ENCODE measurements at regions not wholly inside any gene's neighbourhood (a gene's known extent, or its start where the extent isn't known, plus 50 kb on each side); places are given as distances from the start of the nearest gene placed in this dataset.
"Not testable (repeated sequence)": the region's sequence is repeated elsewhere in the genome, so short reads cannot be mapped to it uniquely, and the experiment has no call there.

DNA sequence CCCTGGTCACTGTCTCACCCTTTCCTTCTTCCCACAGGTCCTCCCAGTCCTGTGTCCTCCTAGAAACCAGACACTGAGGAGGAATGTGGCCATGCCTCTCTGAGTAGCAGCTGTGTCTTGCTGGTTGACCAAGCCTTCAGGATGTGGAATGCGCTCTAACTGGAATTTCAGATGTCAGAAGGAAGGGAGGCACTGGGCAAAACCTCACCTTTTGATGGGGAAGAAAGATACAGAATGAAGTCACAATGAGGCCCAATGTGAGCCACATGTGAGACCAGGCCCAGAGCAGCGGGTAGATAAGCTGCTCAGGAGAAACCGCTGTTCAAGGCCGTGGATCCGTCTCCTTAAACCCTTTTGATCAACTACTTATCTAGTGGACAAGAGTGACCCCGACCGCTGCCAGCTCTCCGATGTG lies 54.8 kb upstream of the ECHDC3 start:
- intact Hi-C loops (cut with micrococcal nuclease) = no loop called here
- peaks cover 15% of the 10 kb centered on the region for H3K4me1 Mint-ChIP-seq (ENCODE audit: insufficient read depth, unreplicated experiment)
- BruUV-seq (replicated peaks) = no TSS peak
- H3K27me3 Mint-ChIP-seq (ENCODE audit: insufficient read depth, unreplicated experiment) = no peaks in the 10 kb centered on the region
- no peaks in the 10 kb centered on the region for H3K36me3 Mint-ChIP-seq (ENCODE audit: insufficient read depth, unreplicated experiment)
- no peak overlapping the region for H3K27ac Mint-ChIP-seq (ENCODE audit: low read depth, unreplicated experiment)
- no peak for DNase-seq (ENCODE audit: unreplicated experiment)
- CTCF ChIA-PET = interaction anchor here (1.4 kb wide), 1 partner anchor 37 kb away, joined by 3 read pairs; no protein-coding TSS in a partner anchor
- H3K4me3 Mint-ChIP-seq (ENCODE audit: unreplicated experiment) = no peak overlapping the region
- no peaks in the 10 kb centered on the region for H3K9me3 Mint-ChIP-seq (ENCODE audit: unreplicated experiment)
- TF ChIP-seq, protein P1, sequence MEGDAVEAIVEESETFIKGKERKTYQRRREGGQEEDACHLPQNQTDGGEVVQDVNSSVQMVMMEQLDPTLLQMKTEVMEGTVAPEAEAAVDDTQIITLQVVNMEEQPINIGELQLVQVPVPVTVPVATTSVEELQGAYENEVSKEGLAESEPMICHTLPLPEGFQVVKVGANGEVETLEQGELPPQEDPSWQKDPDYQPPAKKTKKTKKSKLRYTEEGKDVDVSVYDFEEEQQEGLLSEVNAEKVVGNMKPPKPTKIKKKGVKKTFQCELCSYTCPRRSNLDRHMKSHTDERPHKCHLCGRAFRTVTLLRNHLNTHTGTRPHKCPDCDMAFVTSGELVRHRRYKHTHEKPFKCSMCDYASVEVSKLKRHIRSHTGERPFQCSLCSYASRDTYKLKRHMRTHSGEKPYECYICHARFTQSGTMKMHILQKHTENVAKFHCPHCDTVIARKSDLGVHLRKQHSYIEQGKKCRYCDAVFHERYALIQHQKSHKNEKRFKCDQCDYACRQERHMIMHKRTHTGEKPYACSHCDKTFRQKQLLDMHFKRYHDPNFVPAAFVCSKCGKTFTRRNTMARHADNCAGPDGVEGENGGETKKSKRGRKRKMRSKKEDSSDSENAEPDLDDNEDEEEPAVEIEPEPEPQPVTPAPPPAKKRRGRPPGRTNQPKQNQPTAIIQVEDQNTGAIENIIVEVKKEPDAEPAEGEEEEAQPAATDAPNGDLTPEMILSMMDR (IDR thresholded peaks at IDR 0.05; ENCODE audit: unreplicated experiment) = no peak
- POLR2A ChIA-PET = interaction anchor here (0.8 kb wide), 1 partner anchor 17 kb away, joined by 3 read pairs; no protein-coding TSS in a partner anchor

DNA sequence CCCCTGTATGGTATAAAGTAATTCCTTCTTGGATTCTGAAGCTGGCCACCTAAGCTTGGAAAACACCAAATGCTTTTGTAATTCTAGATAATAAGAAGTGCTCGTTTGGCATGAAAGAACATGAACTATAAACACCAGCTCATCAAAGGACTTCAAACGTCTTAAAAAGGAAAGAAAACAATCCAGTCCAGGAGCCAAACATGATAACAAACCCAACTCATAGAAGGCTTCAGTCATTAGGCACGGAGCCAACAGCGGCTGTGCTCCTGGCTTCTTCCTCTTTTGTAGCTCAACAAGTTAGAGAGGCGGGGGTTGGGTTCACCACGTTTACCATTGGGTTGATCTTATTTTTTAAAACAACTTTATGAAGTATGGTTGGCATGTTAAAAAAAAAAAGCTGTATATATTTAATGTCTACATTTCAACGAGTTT lies 56.4 kb upstream of the ECHDC3 start:
- no peaks in the 10 kb centered on the region for H3K36me3 Mint-ChIP-seq (ENCODE audit: insufficient read depth, unreplicated experiment)
- TF ChIP-seq, protein P1 (IDR thresholded peaks at IDR 0.05; ENCODE audit: unreplicated experiment) = no peak
- peak; percentile 58 for DNase-seq (ENCODE audit: unreplicated experiment)
- peak overlapping the region; percentile 74 for H3K4me3 Mint-ChIP-seq (ENCODE audit: unreplicated experiment)
- no TSS peak for BruUV-seq (replicated peaks)
- peaks cover 10% of the 10 kb centered on the region for H3K27me3 Mint-ChIP-seq (ENCODE audit: insufficient read depth, unreplicated experiment)
- intact Hi-C loops (cut with micrococcal nuclease) = loop anchor here (2.0 kb wide), 1 partner anchor 75 kb away; the partner anchor contains the start of gene USP6NL
- ChIA-PET CTCF (interaction anchor here (1.0 kb wide), 2 partner anchors 18 to 171 kb away, joined by 4 to 7 read pairs; no protein-coding TSS in a partner anchor), POLR2A (interaction anchor here (0.6 to 1.4 kb wide), 5 partner anchors 34 to 164 kb away, joined by 3 to 4 read pairs (median 3); no protein-coding TSS in a partner anchor)
- no peaks in the 10 kb centered on the region for H3K9me3 Mint-ChIP-seq (ENCODE audit: unreplicated experiment)
- H3K4me1 Mint-ChIP-seq (ENCODE audit: insufficient read depth, unreplicated experiment) = peaks cover 15% of the 10 kb centered on the region
- peak overlapping the region; percentile 87 for H3K27ac Mint-ChIP-seq (ENCODE audit: low read depth, unreplicated experiment)

DNA sequence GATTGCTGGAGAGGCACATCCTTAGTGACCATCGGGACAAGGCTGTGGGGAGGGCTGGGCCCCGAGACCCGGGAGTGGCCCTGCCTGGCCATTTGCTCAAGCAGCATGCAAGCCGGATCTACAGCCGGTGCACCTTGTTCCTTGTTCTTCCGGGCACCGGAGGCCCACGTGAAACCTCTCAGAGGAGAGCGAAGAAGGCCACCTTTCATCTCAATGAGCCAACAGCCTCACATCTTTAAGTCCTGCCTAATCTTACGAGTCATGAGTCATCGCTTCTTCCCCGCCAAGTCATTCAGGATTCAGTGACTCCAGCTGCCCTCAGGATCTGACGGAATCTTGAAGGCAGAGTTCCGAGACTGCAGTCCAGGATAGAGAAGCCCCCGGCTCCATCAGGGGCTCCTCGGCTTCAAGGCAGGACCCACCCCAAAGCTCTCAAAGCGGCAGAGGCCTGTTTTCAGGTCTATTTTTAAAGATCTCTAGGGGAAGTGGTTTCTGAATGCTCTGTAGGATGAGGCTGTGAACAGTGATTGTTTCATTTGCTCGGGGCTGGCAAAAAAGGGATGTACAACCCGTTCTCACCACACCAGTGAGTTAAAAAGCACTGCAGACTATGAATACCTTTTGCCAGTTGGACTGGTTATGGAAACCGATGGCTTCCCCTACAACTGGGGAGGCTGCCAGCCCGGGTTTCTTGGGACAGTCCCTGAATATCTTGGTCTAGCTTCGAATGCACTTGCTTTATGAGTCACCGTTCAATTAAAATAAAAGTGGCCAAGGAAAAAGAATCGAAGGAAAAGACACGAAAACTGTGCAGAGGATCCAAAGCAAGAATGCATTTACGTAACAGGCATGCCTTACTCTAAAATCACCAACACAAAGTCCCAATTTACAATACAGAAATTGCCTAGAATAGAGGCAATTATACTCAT lies 57.2 kb upstream of the ECHDC3 start:
- intact Hi-C loops (cut with micrococcal nuclease) = loop anchor here (2.0 kb wide), 1 partner anchor 74 kb away; the partner anchor contains the start of gene USP6NL
- peak overlapping the region; percentile 74 for H3K4me3 Mint-ChIP-seq (ENCODE audit: unreplicated experiment)
- ChIA-PET CTCF (interaction anchor here (1.0 kb wide), 2 partner anchors 17 to 170 kb away, joined by 4 to 7 read pairs; no protein-coding TSS in a partner anchor), POLR2A (interaction anchor here (0.6 to 1.6 kb wide), 8 partner anchors 24 to 163 kb away, joined by 3 to 5 read pairs (median 3); no protein-coding TSS in a partner anchor)
- DNase-seq (ENCODE audit: unreplicated experiment) = peak; percentile 91
- no peaks in the 10 kb centered on the region for H3K36me3 Mint-ChIP-seq (ENCODE audit: insufficient read depth, unreplicated experiment)
- no peaks in the 10 kb centered on the region for H3K9me3 Mint-ChIP-seq (ENCODE audit: unreplicated experiment)
- H3K27me3 Mint-ChIP-seq (ENCODE audit: insufficient read depth, unreplicated experiment) = peaks cover 18% of the 10 kb centered on the region
- BruUV-seq (replicated peaks) = no TSS peak
- H3K27ac Mint-ChIP-seq (ENCODE audit: low read depth, unreplicated experiment) = peak overlapping the region; percentile 87
- TF ChIP-seq, protein P1 (IDR thresholded peaks at IDR 0.05; ENCODE audit: unreplicated experiment) = no peak
- H3K4me1 Mint-ChIP-seq (ENCODE audit: insufficient read depth, unreplicated experiment) = peaks cover 15% of the 10 kb centered on the region

DNA sequence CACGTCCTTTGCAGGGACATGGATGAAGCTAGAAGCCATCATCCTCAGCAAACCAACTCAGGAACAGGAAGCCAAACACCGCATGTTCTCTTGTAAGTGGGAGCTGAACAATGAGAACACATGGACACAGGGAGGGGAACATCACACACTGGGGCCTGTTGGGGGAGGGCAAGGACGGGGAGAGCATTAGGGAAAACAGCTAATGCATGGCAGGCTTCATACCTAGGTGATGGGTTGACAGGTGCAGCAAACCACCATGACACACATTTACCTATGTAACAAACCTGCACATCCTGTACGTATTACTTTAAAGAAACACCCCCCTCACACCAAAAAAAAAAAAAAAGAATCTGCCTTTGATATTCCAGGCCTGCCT lies 57.9 kb upstream of the ECHDC3 start:
- H3K36me3 Mint-ChIP-seq (ENCODE audit: insufficient read depth, unreplicated experiment); DNase-seq (ENCODE audit: unreplicated experiment); CTCF ChIA-PET; H3K9me3 Mint-ChIP-seq (ENCODE audit: unreplicated experiment); H3K27ac Mint-ChIP-seq (ENCODE audit: low read depth, unreplicated experiment); BruUV-seq (replicated peaks): not testable (repeated sequence)
- intact Hi-C loops (cut with micrococcal nuclease) = loop anchor here (2.0 kb wide), 1 partner anchor 74 kb away; the partner anchor contains the start of gene USP6NL
- POLR2A ChIA-PET = interaction anchor here (0.9 to 1.6 kb wide), 3 partner anchors 34 to 162 kb away, joined by 3 to 5 read pairs (median 3); no protein-coding TSS in a partner anchor
- Mint-ChIP-seq H3K4me1 (ENCODE audit: insufficient read depth, unreplicated experiment) (peaks cover 15% of the 10 kb centered on the region), H3K4me3 (ENCODE audit: unreplicated experiment) (peak overlapping the region; percentile 74), H3K27me3 (ENCODE audit: insufficient read depth, unreplicated experiment) (peaks cover 24% of the 10 kb centered on the region)

Data from MCF 10A (cell line).